ENCODE measurements at regions not wholly inside any gene's neighbourhood (a gene's known extent, or its start where the extent isn't known, plus 50 kb on each side); places are given as distances from the start of the nearest gene placed in this dataset.
"Not testable (repeated sequence)": the region's sequence is repeated elsewhere in the genome, so short reads cannot be mapped to it uniquely, and the experiment has no call there.

DNA sequence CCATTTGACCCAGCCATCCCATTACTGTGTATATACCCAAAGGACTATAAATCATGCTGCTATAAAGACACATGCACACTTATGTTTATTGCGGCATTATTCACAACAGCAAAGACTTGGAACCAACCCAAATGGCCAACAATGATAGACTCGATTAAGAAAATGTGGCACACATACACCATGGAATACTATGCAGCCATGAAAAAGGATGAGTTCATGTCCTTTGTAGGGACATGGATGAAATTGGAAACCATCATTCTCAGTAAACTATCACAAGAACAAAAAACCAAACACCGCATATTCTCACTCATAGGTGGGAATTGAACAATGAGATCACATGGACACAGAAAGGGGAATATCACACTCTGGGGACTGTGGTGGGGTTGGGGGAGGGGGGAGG, 242.7 kb upstream of the FOXF1 start:
- not testable (repeated sequence) for DNase-seq (ENCODE audit: low spot score)

DNA sequence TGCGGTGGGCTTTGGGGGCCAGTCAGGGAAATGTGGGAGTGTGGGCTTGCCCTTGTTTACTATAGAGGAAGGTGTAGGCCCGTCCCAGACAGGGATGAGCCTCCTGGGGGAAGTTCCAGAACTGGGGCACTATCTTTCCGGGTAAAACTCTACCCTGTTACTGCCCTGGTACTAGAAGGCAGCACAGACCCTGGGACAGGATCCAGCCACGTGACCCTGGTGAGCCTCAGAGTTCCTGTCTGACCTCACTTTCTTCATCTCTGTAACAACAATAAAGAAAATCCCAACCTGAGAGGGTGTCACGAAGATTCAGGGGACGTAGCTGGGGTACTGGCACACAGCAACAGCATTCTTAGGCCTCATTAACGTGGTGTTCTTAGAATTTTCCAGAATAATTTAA, 239.6 kb upstream of the FOXF1 start:
- no peak for DNase-seq (ENCODE audit: low spot score)

DNA sequence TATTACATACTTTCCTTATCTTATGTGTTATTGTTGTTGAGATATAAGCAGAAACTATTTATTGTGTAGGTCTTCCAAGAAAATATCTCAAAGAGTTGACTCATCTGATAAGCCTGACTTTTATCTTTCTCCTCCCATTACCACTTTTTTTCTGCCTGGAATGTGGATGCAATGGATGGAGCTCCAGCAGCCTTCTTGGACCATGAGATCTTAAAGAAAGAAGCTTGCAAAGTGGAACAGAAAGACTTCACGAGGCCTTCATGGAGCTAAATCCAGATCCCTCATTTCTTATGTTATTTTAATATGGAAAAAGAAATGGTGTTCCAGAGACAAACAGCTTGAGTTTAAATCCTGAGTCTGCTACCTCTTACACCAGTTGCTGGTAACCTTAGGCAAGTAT, 237.6 kb upstream of the FOXF1 start:
- DNase-seq (ENCODE audit: low spot score) = no peak

DNA sequence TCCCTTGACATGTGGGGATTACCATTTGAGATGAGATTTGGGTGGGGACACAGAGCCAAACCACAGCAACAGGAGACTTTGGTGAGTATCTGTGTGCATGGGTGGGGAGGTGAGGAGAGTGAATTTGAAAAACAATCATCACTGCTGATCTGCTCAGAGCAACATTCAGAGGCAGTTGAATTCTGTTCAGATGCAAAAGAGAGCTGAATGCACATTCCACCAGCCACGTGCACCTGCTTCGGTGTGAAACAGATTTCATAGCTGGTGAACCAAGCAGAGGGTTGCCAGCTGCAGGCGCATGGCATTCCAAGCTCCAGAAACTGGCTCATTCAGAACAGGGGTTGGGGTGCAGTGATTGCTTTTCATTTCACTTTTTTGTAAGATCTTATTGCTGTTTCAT, 233.1 kb upstream of the FOXF1 start:
- DNase-seq (ENCODE audit: low spot score) = no peak

DNA sequence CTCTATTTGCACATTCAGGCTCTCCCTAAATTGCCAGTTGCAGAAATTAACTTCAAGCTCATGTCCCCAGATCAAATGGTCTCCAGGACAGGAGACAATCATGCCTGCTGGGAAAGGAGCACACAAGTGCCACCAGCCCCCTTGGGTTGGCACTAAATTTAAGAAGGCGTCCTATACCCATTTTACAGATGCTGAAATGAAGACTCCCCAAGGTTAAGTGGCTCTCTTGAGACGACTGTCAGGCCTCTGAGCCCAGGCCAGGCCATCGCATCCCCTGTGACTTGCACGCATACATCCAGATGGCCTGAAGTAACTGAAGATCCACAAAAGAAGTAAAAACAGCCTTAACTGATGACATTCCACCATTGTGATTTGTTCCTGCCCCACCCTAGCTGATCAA, 232.5 kb upstream of the FOXF1 start:
- not testable (repeated sequence) for DNase-seq (ENCODE audit: low spot score)

DNA sequence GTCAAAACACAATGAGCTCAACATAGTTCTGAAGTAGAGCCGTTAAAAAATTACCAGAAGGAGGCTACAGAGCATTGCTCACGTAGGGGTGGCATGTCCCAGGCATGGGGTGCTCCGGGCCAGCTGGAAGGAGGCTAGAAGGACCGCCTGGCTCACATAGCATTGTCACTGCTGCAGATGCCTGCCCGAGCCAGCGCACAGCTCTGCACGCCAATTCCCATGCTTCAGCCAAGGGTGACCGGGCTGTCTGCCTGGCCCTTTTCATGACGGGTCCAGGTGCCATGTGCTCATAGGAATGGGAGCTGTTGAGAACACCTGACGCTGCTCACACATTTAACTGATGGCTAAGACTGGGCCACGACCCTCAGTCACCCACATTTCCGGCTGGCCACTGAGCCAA, 228.9 kb upstream of the FOXF1 start:
- no peak for DNase-seq (ENCODE audit: low spot score)

DNA sequence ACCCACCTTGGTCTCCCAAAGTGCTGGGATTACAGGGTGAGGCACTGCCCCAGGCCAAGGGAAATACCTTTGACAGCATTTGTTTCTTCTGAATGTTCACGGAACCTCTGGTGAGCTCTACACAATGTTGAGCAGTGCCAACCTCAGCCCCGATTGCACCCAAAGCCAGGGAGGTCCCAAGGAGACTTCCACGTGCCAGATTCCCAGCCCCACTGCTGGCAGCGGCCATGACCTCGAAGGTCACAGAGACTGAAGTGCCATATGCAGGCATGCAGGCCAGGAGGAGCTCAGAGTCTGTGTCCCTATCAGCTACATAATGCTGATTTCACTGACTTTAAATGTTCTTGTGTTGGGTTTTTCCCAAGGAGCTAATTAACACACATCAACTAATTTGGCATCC, 226.4 kb upstream of the FOXF1 start:
- no peak for DNase-seq (ENCODE audit: low spot score)

DNA sequence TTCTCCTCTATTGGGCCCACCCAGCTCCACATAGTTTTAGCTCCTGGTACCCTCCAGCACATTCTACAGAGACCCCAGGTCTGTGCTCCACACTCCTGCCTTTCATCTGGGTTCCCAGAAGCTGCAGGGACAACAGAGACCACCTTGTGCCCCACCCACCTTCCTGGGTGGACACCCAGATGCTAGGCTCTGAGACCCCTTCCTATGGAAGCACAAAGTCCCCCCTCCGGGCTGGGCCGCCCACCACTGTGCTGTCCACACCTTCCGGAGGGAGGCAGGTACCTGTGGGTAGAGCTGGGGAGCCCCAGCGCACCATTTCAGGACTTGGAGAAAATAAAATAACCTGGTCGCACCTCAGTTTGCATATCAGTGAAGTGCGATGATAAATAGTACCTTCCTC, 224.9 kb upstream of the FOXF1 start:
- DNase-seq (ENCODE audit: low spot score) = no peak

DNA sequence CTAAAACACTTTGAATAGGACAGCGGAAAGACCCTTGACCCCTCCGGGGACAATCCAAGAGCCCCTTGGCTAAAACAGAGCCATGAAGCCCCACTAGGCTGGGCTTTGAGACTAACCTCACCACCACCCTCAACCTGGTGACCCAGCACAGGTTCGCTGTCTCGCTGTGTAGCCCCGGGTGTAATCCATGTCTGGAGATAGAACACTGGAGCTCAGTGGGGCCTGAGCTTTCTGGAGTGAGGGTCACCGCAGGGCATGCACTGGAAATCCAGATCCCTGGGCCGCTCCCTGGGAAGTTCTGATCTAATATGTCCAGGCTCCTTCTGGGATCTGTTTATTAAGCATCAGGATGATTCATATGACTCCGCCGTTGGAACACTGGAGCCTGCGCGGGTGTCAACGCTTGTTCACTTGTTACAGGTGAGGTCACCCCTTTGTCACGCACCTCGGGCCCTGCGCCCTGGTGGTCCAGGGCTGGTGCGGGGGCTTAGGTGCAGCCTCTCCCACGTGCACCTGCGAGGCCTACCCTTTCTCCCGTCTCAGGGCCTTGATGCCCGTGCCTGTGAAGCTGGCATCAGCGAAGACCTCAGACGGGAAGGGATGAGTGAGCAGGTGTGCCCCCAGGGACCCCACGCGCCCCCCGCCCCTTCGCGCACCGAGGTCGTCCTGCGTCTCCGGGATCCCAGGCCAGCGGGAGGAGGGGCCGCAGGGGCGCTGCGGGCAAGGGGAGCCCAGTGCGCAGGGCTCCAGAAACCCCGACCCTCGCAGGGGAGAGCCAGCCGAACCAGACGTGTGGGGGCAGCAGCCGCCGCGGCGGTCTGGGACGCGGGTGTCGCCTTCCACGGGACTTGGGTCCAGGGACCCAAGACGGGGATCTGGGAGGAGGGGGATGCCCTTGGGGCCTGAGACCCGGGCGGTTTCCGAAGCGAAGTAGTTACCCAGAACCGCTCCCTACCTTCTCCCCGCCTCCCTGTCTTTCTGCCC, 224.1 kb upstream of the FOXF1 start:
- no peak for DNase-seq (ENCODE audit: low spot score)

DNA sequence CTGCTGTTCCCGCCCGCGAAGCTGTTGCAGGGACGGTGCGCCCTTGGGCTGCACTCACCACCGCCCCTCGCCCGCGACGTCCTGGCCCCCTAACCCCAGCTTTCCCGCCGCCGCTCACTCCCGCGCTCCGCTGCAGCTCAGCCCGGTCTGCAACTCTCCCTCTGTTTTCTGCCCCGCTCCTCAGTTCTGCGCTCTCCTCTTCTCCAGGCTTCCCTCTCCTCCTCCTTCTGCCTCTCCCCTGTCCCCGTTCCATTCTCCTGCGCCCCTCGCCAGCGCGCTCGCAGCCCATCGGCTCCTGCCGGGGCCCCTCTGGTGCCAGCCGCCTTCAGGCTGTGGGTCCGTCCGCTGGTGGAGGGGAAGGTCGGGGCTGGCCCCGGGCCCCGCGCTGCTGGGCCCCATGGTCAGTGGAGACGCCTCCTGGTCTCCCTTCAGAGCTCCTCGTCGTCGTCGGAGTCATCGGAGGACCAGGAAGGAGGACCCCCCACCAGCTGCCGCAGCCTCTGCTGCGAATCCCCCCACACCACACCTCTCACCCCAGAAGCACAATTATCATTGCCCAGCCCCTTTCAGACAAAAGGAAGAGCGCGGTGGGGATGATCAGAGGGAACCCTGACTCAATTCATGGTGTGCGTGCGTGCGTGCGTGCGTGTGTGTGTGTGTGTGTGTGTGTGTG, 223.2 kb upstream of the FOXF1 start:
- no peak for DNase-seq (ENCODE audit: low spot score)

DNA sequence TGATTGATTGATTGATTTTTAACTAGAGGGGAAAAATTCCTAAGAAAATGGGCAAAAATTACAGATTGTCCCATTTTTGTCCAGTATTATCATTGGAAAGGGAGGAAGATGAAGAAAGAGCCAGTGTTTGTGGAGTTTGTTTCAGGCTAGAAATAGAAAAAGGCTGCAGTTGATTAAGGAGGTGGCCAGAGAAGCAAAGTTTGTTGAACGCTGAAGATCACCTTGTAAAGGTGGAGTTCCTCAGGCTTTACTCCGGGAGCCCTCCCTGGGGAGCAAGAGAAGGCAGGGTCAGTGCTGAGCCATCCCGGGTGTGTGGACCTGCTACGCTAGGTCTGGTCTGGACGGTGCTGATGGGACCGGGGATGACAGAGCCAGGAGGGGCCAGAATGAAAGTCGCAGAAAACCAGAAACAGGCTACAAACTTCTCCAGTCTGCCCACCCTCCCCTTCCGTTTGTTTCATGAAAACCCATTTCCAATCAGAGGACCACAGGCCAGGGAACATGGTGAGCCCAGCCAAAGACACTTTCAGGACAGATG, 222.6 kb upstream of the FOXF1 start:
- DNase-seq (ENCODE audit: low spot score) = no peak

DNA sequence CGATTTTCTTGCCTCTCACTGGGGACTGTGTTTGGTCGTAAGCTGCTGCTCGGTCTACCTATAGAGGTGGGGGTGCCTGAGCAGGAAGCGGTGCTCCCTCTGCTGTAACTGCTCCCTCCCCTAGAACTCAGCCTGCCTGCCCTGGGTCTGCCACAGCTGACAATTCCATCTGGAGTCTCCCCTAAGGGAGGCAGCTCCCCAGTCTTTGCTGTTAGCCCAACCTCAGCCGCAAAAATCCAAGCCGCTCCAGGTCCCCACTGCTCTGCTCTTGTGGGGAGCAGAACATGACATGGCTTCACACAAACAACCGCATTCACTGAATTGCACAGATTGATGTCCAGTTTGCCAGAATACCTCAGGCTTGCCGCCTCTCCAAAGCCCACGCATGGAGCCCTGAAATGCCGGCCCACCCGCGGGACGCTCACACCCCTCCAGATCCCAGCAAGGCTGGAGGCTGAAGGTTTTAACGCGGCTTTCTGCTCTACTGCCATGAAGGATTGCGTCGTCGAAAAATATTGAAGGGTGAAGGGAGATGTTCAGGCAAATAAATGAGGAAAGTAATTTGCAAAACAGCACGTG, 221.5 kb upstream of the FOXF1 start:
- DNase-seq (ENCODE audit: low spot score) = no peak

DNA sequence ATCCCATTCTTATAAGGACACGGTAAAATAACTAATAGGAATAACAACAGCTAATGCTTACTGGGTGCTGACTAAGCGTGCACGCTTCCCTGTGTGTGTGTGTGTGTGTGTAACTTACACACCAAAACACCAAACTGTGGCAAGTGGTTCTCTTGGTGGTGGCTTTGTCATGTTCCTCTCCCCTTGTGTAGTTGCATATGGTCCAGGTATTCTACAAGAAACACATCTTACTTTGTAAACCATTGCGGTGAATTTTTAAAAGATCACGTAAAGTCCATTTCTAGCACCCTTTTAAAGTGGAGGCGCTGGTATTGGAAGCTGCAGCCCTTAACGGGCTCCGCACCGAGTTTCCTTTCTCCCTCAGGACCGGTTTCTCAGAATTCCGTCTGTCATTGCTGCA, 221.0 kb upstream of the FOXF1 start:
- DNase-seq (ENCODE audit: low spot score) = no peak

DNA sequence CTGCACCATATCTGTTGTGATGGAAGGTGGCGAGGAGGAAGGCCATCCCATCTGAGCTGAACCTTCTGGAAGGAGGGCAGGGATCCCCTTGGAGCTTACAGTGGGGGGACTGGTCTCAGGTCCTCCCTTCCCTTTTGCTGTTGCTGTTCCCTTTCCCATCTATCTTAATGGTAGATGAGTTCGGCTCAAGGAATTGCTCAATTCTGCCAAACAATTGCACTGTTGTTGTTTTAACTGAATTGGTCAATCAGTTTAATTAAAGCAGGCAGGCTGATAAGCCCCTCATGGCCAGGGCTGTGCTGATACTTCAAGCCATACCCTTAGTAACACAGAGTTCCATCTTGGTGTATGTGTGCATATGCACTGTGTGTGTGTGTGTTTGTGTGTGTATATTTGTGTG, 220.4 kb upstream of the FOXF1 start:
- no peak for DNase-seq (ENCODE audit: low spot score)

DNA sequence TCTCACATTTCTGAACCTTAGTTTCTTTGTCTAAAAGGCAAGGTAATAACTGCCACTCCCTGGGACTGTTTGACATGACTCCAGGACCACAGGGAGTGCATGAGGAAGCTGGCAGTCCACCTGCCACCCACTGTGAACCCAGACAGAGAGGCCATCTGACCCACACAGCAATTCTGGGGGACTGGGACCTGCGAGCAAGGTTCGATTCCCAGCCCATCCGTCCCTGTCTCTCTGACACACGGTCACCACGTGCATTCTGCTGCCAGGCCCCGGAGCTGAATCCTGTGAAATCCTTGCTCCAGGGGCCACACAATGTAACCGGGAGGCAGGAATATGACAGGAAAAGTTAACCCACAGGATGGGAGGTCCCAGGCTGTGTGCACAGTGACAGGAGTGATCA, 218.8 kb upstream of the FOXF1 start:
- DNase-seq (ENCODE audit: low spot score) = no peak

DNA sequence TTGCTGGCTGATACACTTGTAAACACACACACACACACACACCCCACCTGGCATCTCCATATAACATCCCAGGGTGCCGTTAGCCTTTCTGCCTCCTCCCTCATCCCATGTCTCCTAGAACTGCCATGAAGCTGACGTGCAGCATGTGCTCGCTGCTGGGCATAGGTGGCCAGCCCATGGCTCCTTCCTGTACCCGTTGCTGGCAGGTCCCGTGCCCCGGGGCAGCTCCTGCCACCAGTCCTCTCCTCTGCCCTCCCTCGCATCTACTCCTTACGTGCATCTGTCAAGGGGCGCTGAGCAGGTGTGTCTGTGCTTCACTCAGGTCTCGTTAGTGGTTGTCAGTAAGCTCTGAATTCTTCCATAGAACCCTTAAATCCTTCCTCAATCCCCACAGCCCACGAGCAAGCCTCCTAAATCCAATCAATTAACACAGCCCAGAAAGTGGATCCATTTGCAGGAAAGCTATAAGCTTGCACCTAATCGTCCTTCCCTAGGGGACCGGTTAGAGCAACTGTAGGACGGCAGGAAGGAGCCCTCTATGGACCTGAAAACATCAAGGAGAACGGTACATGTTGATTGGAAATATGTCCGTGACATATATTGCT, 218.1 kb upstream of the FOXF1 start:
- DNase-seq (ENCODE audit: low spot score) = no peak

DNA sequence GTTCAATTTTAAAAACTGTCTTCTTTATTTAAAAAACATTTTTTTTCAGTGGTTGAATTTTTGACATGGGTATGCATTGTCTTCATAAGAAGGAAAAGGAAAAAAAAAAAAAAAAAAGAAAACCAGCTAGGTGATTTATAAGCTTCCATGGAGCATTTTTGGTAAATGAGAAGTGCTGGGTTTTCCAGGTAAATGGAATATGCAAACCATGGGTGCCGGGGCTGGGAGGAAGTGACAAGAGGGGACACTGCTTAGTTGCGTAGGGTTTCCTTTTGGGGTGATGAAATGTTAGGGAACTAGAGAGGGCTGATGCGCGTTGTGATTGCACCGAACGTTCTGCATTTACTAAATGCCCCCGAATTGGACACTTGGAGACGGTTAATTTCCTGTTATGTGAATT, 217.4 kb upstream of the FOXF1 start:
- no peak for DNase-seq (ENCODE audit: low spot score)

DNA sequence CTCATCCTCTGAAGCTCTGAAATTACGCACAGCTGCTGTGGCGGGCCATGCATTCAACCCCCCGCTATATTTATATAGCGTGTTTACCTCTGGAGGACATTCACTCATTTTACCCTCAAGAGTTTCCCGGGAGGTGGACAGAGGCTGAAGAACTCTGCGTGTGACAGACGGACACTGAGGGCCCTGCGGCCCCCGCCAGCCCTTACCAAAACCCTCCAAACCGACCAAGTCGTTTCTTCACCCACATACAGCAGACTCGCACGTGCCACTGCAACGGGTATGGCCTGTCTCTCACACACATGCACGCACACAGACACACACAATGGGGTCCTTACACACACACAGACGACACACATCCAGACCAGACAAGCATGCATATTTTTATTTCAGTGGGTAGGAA, 216.4 kb upstream of the FOXF1 start:
- no peak for DNase-seq (ENCODE audit: low spot score)

DNA sequence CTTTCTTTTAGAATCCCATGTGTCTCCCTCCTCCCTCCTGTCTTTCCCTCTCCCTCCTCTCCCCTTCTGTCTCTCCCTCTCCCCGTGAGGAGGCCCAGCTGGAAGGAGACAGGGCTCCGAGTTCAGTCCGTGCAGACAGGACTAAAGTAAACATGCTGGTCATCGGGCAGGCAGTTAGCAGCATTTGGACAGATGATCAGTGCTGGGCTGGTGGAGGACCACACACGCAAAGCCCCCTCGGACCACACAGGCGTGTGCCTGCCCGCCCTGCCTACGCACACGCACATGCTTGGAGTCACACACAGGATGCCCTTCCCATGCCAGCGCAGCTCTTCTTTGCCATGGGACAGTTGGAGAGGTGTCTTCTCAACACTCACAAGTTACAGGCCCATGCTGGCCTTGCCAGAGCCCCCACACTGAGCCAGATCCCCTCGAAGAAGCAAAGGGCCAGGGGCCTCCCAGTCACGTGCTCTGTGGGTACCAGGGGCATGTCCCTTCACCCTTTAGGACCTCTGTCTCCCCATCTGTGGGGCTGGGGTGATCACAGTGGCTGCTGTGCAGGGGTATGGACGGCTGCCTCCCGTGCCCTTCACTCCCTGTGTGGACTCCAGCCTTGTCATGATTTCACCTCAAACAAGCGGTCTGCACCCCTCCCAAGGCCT, 215.7 kb upstream of the FOXF1 start:
- DNase-seq (ENCODE audit: low spot score) = no peak

DNA sequence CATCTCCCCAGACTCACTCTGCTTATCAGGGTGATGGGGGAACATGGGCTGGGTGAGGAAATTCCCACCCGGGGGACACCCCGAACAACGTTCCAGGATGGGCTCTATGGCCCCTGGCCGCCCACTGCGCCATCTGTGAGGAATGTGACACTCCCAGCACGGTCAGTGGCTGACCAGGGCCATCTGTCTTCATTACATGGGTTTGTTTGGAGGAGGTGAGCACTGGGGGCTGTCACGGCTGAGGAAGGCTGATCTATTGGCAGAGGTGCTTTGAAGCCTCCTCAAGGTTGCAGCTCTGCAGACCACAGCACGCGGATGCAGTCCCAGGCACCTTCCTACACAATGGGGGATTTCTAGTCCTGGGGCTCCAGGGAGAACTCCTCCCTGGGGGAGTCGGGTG, 214.1 kb upstream of the FOXF1 start:
- DNase-seq (ENCODE audit: low spot score) = no peak

DNA sequence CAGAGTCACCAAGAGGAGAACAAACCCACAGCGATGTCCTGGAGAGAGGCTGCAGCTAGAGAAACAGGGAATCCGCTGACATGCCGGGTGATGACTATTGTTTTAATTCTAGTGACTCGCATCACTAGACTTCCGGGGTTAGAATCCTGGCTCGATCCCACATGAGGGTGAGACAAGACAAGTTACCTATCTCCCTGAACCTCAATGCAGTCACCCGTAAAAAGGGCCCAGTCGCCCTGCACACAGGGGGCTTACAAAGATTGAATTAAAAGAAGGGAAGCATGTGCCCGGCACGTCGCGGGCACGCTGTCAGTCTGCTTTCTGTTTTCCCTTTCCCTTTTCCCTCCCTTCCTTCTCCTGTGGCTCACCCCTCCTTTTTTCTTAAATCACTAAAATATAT, 212.9 kb upstream of the FOXF1 start:
- DNase-seq (ENCODE audit: low spot score) = no peak

Measured in germinal center (tissue), 1 donor.